Neuronal stem cell (in vitro differentiated cells): ENCODE measurements at regions not wholly inside any gene's neighbourhood (a gene's known extent, or its start where the extent isn't known, plus 50 kb on each side); places are given as distances from the start of the nearest gene placed in this dataset.
"Not testable (repeated sequence)": the region's sequence is repeated elsewhere in the genome, so short reads cannot be mapped to it uniquely, and the experiment has no call there.

Source experiments
- DNase-seq: peaks from one replicate; pipeline ENCODE4 v3.0.0-alpha.2; 2013; ENCODE audit warnings: low spot score
- H2AFZ ChIP-seq: one replicate; pipeline ENCODE4 v1.6.1; 2013; ENCODE audit warnings: mild to moderate bottlenecking, low read length, inconsistent platforms
- H2AK5ac ChIP-seq: 2 replicates; pipeline ENCODE4 v1.6.1; 2013; ENCODE audit warnings: low read depth, mild to moderate bottlenecking, inconsistent platforms, low read length, moderate library complexity, mixed read lengths
- H2BK120ac ChIP-seq: 2 replicates; pipeline ENCODE4 v1.6.1; 2013; ENCODE audit warnings: low read depth, mild to moderate bottlenecking, inconsistent platforms, low read length, moderate library complexity, mixed read lengths
- H2BK12ac ChIP-seq: one replicate; pipeline ENCODE4 v1.6.1; 2013; ENCODE audit warnings: low read length, inconsistent platforms
- H2BK15ac ChIP-seq: 2 replicates; pipeline ENCODE4 v1.6.1; 2013; ENCODE audit warnings: mild to moderate bottlenecking, low read length, inconsistent platforms, mixed read lengths
- H2BK5ac ChIP-seq: one replicate; pipeline ENCODE4 v1.6.1; 2013; ENCODE audit warnings: inconsistent platforms, mild to moderate bottlenecking, low read length, moderate library complexity
- H3K14ac ChIP-seq: one replicate; pipeline ENCODE4 v1.6.1; 2013; ENCODE audit warnings: low read length, inconsistent platforms
- H3K18ac ChIP-seq: 2 replicates; pipeline ENCODE4 v1.6.1; 2013; ENCODE audit warnings: low read length, inconsistent platforms
- H3K23ac ChIP-seq: 2 replicates; pipeline ENCODE4 v1.6.1; 2013; ENCODE audit warnings: low read depth, mild to moderate bottlenecking, mixed read lengths, low read length, inconsistent platforms; ENCODE audit not compliant: poor library complexity
- H3K27ac ChIP-seq: replicated peaks from 3 replicates; pipeline ENCODE4 v1.5.1; 2013; ENCODE audit warnings: low read length, inconsistent platforms
- H3K27me3 ChIP-seq, 3 experiments: 2 replicates each; pipeline ENCODE4 v1.6.1; 2013; ENCODE audit warnings: low read length in 3 of 3, mild to moderate bottlenecking in 2 of 3, inconsistent platforms in 1 of 3, low read depth in 1 of 3, mixed read lengths in 1 of 3, moderate library complexity in 1 of 3; ENCODE audit not compliant: control insufficient read depth in 3 of 3, insufficient read depth in 3 of 3
- H3K36me3 ChIP-seq, 2 donors: replicated peaks in 1 of 2; 2 replicates each; pipeline ENCODE4 v1.6.1; 2013; ENCODE audit warnings: low read length in 2 of 2; ENCODE audit not compliant: control insufficient read depth in 2 of 2, insufficient read depth in 2 of 2
- H3K4ac ChIP-seq: 2 replicates; pipeline ENCODE4 v1.6.1; 2013; ENCODE audit warnings: inconsistent platforms, mild to moderate bottlenecking, low read length, moderate library complexity
- H3K4me1 ChIP-seq, 2 donors: 1 replicate in 1 of 2; 2 replicates in 1 of 2; pipeline ENCODE4 v1.6.1; 2013; ENCODE audit warnings: low read length in 2 of 2, low read depth in 1 of 2; ENCODE audit not compliant: control insufficient read depth in 2 of 2, insufficient read depth in 1 of 2
- H3K4me2 ChIP-seq: one replicate; pipeline ENCODE4 v1.6.1; 2013; ENCODE audit warnings: mild to moderate bottlenecking, low read length, inconsistent platforms; ENCODE audit not compliant: insufficient read depth, poor library complexity, severe bottlenecking
- H3K4me3 ChIP-seq, 2 donors: 2 replicates each; pipeline ENCODE4 v1.5.1; 2013; ENCODE audit warnings: low read length in 2 of 2, mild to moderate bottlenecking in 2 of 2, inconsistent platforms in 1 of 2, moderate library complexity in 1 of 2
- H3K79me1 ChIP-seq: one replicate; pipeline ENCODE4 v1.6.1; 2013; ENCODE audit warnings: low read depth, mild to moderate bottlenecking, inconsistent platforms, low read length, moderate library complexity
- H3K9ac ChIP-seq: one replicate; pipeline ENCODE4 v1.6.1; 2013; ENCODE audit warnings: mild to moderate bottlenecking, low read depth, low read length, inconsistent platforms; ENCODE audit not compliant: poor library complexity
- H3K9me3 ChIP-seq, 2 donors: replicated peaks in 1 of 2; 2 replicates each; pipeline versions ENCODE3 to v1.6.1; 2013; ENCODE audit warnings: low read length in 2 of 2, mild to moderate bottlenecking in 2 of 2, inconsistent platforms in 1 of 2, low read depth in 1 of 2, mixed read lengths in 1 of 2, moderate library complexity in 1 of 2; ENCODE audit not compliant: control insufficient read depth in 2 of 2, insufficient read depth in 1 of 2
- H4K8ac ChIP-seq: one replicate; pipeline ENCODE4 v1.6.1; 2013; ENCODE audit warnings: low read depth, mild to moderate bottlenecking, inconsistent platforms, low read length, moderate library complexity
- H4K91ac ChIP-seq: one replicate; pipeline ENCODE4 v1.6.1; 2013; ENCODE audit warnings: low read length, low read depth, mild to moderate bottlenecking, inconsistent platforms; ENCODE audit not compliant: poor library complexity
- WGBS, 2 donors: extraction: QIAGEN DNeasy Blood & Tissue Kit; methylation state at CpG; one replicate each; pipeline ENCODE4 v1.1.7; 2013; ENCODE audit warnings: missing lambda C conversion rate in 2 of 2, mixed read lengths in 1 of 2; ENCODE audit not compliant: insufficient read length in 2 of 2, insufficient replicate concordance in 1 of 2; ENCODE audit errors: extremely low coverage in 2 of 2; 5-methylcytosine and 5-hydroxymethylcytosine counted together

- H2BK120ac ChIP-seq, result no peak overlapping the region
- no CpG with 5 or more reads among the region's 44 CpGs for WGBS, 2 donors
- H3K23ac ChIP-seq, result peak overlapping the region; percentile 61
- no peak overlapping the region for H3K18ac ChIP-seq
- H2AFZ ChIP-seq, result no peak overlapping the region
- H2BK12ac ChIP-seq, result no peak overlapping the region
- peaks cover 2% of the 10 kb centered on the region for H3K79me1 ChIP-seq
- H3K27ac ChIP-seq, result no peak overlapping the region
- peak overlapping the region in 1 of 2 donors; percentile 31 for H3K4me3 ChIP-seq
- no peak overlapping the region for H3K4ac ChIP-seq
- no peak overlapping the region for H2AK5ac ChIP-seq
- no peaks in the 10 kb centered on the region for H3K4me1 ChIP-seq
- H4K8ac ChIP-seq, result no peak overlapping the region
- no peak overlapping the region for H3K4me2 ChIP-seq
- H3K36me3 ChIP-seq, result no peaks in the 10 kb centered on the region
- no peak overlapping the region for H2BK5ac ChIP-seq
- no peak overlapping the region for H3K14ac ChIP-seq
- H3K27me3 ChIP-seq, result no peaks in the 10 kb centered on the region
- no peak for DNase-seq
- peak overlapping the region; percentile 9 for H4K91ac ChIP-seq
- H3K9me3 ChIP-seq, result peaks cover 0 to 26% of the 10 kb centered on the region in 2 donors
- H3K9ac ChIP-seq, result no peak overlapping the region
- H2BK15ac ChIP-seq, result no peak overlapping the region
Measured at GRCh38 chr21:9767592-9768375, 753.6 kb upstream of the TPTE start.

- H2BK5ac ChIP-seq, H2AFZ ChIP-seq, H4K8ac ChIP-seq, H3K27ac ChIP-seq, H3K9ac ChIP-seq, DNase-seq, H3K36me3 ChIP-seq, H3K79me1 ChIP-seq, H2AK5ac ChIP-seq, H2BK15ac ChIP-seq, H2BK12ac ChIP-seq, H3K4me2 ChIP-seq, H3K4ac ChIP-seq, H3K18ac ChIP-seq, H3K4me1 ChIP-seq, H3K14ac ChIP-seq, H3K4me3 ChIP-seq, H4K91ac ChIP-seq, H2BK120ac ChIP-seq, H3K27me3 ChIP-seq: not testable (repeated sequence)
- no CpG with 5 or more reads among the region's 21 CpGs for WGBS, 2 donors
- Histone ChIP-seq H3K9me3 (peaks cover 0 to 21% of the 10 kb centered on the region in 2 donors), H3K23ac (peak overlapping the region; percentile 61)
Measured at GRCh38 chr21:9768376-9769130, 752.8 kb upstream of the TPTE start.

- H3K14ac ChIP-seq, H3K4me1 ChIP-seq, H2BK15ac ChIP-seq, H3K4me2 ChIP-seq, DNase-seq, H3K79me1 ChIP-seq, H3K4me3 ChIP-seq, H3K4ac ChIP-seq, H2BK120ac ChIP-seq, H3K36me3 ChIP-seq, H2AK5ac ChIP-seq, H2BK12ac ChIP-seq, H3K23ac ChIP-seq, H3K27me3 ChIP-seq, H3K18ac ChIP-seq, H3K9ac ChIP-seq, H4K91ac ChIP-seq, H2AFZ ChIP-seq, H4K8ac ChIP-seq, H3K27ac ChIP-seq, H2BK5ac ChIP-seq: not testable (repeated sequence)
- H3K9me3 ChIP-seq, result peaks cover 0 to 18% of the 10 kb centered on the region in 2 donors
- WGBS, 2 donors, result no CpG with 5 or more reads among the region's 9 CpGs
Measured at GRCh38 chr21:9769131-9769498, 752.3 kb upstream of the TPTE start.
